Panc1 (cell line): ENCODE measurements at regions not wholly inside any gene's neighbourhood (a gene's known extent, or its start where the extent isn't known, plus 50 kb on each side); places are given as distances from the start of the nearest gene placed in this dataset.
"Not testable (repeated sequence)": the region's sequence is repeated elsewhere in the genome, so short reads cannot be mapped to it uniquely, and the experiment has no call there.

Experiments used
- ATAC-seq: fragments of 200-7000 bp; cut with Tn5 transposase; 2 replicates; pipeline ENCODE4 v1.9.1; 2020; ENCODE audit warnings: mild to moderate bottlenecking, moderate library complexity
- BruUV-seq: library from RNA; stranded (reverse); fragments of 400-500 nt; replicated peaks from 2 replicates; lab custom pipeline; 2021; lab: Mats Ljungman, UMichigan
- CTCF ChIA-PET: fragments of 300-600 bp; sonication (Branson Sonifier 250); formaldehyde crosslinking; loops from one replicate; lab custom pipeline; 2022; ENCODE audit warnings: antibody characterized with exemption; lab: Charles Lee
- POLR2A ChIA-PET: fragments of 300-600 bp; sonication (Branson Sonifier 250); formaldehyde crosslinking; loops from one replicate; lab custom pipeline; 2022; ENCODE audit warnings: antibody characterized with exemption; lab: Charles Lee
- DNase-seq: peaks from one replicate; pipeline ENCODE4 v3.0.0-alpha.2; 2010; ENCODE audit warnings: low read depth, low spot score
- H3K27ac ChIP-seq: 2 replicates; pipeline ENCODE4 v1.5.1; 2011; ENCODE audit warnings: mild to moderate bottlenecking, low read length, inconsistent platforms
- H3K27me3 ChIP-seq: fragments of 200-500 bp; sonication (Bioruptor generic); 2 replicates; pipeline ENCODE4 v1.6.0; 2014; ENCODE audit warnings: low read length, inconsistent platforms; ENCODE audit not compliant: control insufficient read depth, insufficient read depth
- H3K36me3 ChIP-seq: fragments of 200-500 bp; sonication (Bioruptor generic); 2 replicates; pipeline ENCODE4 v1.5.1; 2014; ENCODE audit warnings: inconsistent platforms, mild to moderate bottlenecking, low read length, moderate library complexity; ENCODE audit not compliant: control insufficient read depth, insufficient read depth
- H3K4me1 ChIP-seq: 2 replicates; pipeline ENCODE4 v1.5.1; 2011; ENCODE audit warnings: inconsistent platforms, mild to moderate bottlenecking, low read length, moderate library complexity; ENCODE audit not compliant: control insufficient read depth, insufficient read depth
- H3K4me3 ChIP-seq, 2 experiments: 2 replicates each; pipeline ENCODE4 v1.5.1; 2011 to 2012; ENCODE audit warnings: low read depth in 2 of 2, low read length in 2 of 2, mild to moderate bottlenecking in 2 of 2, inconsistent platforms in 1 of 2, moderate library complexity in 1 of 2
- H3K9me3 ChIP-seq: fragments of 200-500 bp; sonication (Bioruptor generic); 2 replicates; pipeline ENCODE4 v1.5.1; 2014; ENCODE audit warnings: low read depth, mild to moderate bottlenecking, inconsistent platforms, low read length, moderate library complexity; ENCODE audit not compliant: control insufficient read depth, insufficient read depth
- POLR2AphosphoS5 ChIP-seq: IDR thresholded peaks from 2 replicates; pipeline ENCODE4 v1.6.1; 2012; ENCODE audit warnings: mild to moderate bottlenecking, low read depth, low read length, moderate library complexity
- SIN3A ChIP-seq: IDR thresholded peaks from 2 replicates; pipeline ENCODE4 v1.6.1; 2012; ENCODE audit warnings: low read depth, mild to moderate bottlenecking, low read length, moderate library complexity, borderline replicate concordance; ENCODE audit not compliant: insufficient read depth
- TCF7L2 ChIP-seq: IDR thresholded peaks from 2 replicates; pipeline ENCODE4 v1.6.1; 2011; ENCODE audit warnings: mild to moderate bottlenecking, low read depth, low read length, inconsistent platforms
- in situ Hi-C: cut with HindIII; loops from 2 replicates; pipeline ENCODE4 v1.10.0; 2016; ENCODE audit warnings: low sequenced_read_pairs, low pct_unique_long_range_greater_than_20kb
- intact Hi-C: fragments of 100-400 bp; cut with micrococcal nuclease; formaldehyde crosslinking; loops from one replicate; pipeline ENCODE4 v1.10.0; 2022; ENCODE audit not compliant: unreplicated experiment
- TF ChIP-seq, protein P1 (sequence below), 2 experiments: IDR thresholded peaks; 2 replicates each; pipeline ENCODE4 v1.6.1; 2011 to 2012; ENCODE audit warnings: low read depth in 2 of 2, control low read depth in 1 of 2, low read length in 1 of 2, mild to moderate bottlenecking in 1 of 2, moderate library complexity in 1 of 2; ENCODE audit not compliant: insufficient read depth in 1 of 2
- TF ChIP-seq, protein P2 (sequence below): fragments of 450-650 bp; IDR thresholded peaks from 2 replicates; pipeline ENCODE4 v1.5.1; 2017; ENCODE audit warnings: mild to moderate bottlenecking

DNA sequence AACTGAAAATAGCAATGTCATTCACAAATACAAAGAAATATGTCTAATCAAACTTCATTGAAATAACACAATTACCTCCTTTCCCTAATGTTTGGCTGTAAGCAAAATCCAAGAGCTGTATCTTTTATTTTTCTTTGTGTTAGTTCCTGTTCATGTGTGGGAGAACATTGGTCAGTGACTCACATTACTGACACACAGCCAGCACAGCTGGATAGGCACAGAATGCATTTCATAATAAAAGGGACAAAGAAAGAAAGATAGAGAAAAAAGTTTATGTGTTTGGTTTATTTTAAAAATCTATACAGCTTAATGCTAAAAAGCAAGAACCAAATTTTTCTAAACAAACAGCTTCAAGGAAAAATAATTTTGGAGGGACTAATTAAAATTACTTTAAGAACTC lies 185.6 kb upstream of the COL3A1 start:
- TF ChIP-seq, protein P1, sequence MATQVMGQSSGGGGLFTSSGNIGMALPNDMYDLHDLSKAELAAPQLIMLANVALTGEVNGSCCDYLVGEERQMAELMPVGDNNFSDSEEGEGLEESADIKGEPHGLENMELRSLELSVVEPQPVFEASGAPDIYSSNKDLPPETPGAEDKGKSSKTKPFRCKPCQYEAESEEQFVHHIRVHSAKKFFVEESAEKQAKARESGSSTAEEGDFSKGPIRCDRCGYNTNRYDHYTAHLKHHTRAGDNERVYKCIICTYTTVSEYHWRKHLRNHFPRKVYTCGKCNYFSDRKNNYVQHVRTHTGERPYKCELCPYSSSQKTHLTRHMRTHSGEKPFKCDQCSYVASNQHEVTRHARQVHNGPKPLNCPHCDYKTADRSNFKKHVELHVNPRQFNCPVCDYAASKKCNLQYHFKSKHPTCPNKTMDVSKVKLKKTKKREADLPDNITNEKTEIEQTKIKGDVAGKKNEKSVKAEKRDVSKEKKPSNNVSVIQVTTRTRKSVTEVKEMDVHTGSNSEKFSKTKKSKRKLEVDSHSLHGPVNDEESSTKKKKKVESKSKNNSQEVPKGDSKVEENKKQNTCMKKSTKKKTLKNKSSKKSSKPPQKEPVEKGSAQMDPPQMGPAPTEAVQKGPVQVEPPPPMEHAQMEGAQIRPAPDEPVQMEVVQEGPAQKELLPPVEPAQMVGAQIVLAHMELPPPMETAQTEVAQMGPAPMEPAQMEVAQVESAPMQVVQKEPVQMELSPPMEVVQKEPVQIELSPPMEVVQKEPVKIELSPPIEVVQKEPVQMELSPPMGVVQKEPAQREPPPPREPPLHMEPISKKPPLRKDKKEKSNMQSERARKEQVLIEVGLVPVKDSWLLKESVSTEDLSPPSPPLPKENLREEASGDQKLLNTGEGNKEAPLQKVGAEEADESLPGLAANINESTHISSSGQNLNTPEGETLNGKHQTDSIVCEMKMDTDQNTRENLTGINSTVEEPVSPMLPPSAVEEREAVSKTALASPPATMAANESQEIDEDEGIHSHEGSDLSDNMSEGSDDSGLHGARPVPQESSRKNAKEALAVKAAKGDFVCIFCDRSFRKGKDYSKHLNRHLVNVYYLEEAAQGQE (IDR thresholded peaks at IDR 0.05; ENCODE audit: insufficient read depth in 1 of 2, low read depth in 2 of 2, low read length in 1 of 2): no peak
- TF ChIP-seq SIN3A (no peak), TCF7L2 (no peak)
- ATAC-seq (no peak), DNase-seq (no peak)
- H3K27me3 ChIP-seq: no peaks in the 10 kb centered on the region
- H3K9me3 ChIP-seq: no peaks in the 10 kb centered on the region
- intact Hi-C loops (no loop called here), in situ Hi-C loops (no loop called here)
- CTCF ChIA-PET: interaction anchor here (0.6 kb wide), 1 partner anchor 23 kb away, joined by 3 read pairs; no protein-coding TSS in a partner anchor
- H3K27ac ChIP-seq: no peak overlapping the region
- H3K36me3 ChIP-seq: no peaks in the 10 kb centered on the region
- no peaks in the 10 kb centered on the region; the same call in 1 of the 2 replicates for H3K4me1 ChIP-seq
- H3K4me3 ChIP-seq: no peak overlapping the region
- no TSS peak for BruUV-seq
- POLR2A ChIA-PET: no interaction called here

DNA sequence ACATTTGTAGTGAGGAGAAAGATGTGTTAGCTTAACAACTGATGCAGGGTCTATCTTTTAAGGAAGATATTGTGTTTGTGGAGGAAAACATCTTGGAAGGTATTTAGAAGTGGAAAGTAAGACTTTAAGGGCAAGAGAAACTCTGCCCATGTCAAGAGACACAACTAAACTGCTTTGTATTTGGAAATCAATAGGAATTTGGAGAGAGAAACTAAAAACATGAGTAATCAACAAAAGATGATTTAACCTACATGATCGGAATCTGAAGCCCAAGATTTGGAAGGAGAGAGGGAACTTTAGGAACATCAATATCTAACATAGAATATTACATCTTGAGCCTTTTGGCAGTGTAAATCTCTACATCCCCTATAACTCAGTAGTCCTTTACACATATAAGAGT lies 184.2 kb upstream of the COL3A1 start:
- ChIA-PET POLR2A (no interaction called here), CTCF (no interaction called here)
- no peaks in the 10 kb centered on the region for H3K27me3 ChIP-seq
- in situ Hi-C loops (no loop called here), intact Hi-C loops (no loop called here)
- no peaks in the 10 kb centered on the region for H3K36me3 ChIP-seq
- H3K9me3 ChIP-seq: no peaks in the 10 kb centered on the region
- BruUV-seq: no TSS peak
- ATAC-seq (no peak), DNase-seq (no peak)
- no peak overlapping the region for H3K27ac ChIP-seq
- H3K4me1 ChIP-seq: no peaks in the 10 kb centered on the region; the same call in 1 of the 2 replicates
- H3K4me3 ChIP-seq: no peak overlapping the region
- TF ChIP-seq POLR2AphosphoS5 (no peak), TCF7L2 (no peak), SIN3A (no peak)
- TF ChIP-seq, protein P1 (IDR thresholded peaks at IDR 0.05; ENCODE audit: insufficient read depth in 1 of 2, low read depth in 2 of 2, low read length in 1 of 2): no peak
- TF ChIP-seq, protein P2, sequence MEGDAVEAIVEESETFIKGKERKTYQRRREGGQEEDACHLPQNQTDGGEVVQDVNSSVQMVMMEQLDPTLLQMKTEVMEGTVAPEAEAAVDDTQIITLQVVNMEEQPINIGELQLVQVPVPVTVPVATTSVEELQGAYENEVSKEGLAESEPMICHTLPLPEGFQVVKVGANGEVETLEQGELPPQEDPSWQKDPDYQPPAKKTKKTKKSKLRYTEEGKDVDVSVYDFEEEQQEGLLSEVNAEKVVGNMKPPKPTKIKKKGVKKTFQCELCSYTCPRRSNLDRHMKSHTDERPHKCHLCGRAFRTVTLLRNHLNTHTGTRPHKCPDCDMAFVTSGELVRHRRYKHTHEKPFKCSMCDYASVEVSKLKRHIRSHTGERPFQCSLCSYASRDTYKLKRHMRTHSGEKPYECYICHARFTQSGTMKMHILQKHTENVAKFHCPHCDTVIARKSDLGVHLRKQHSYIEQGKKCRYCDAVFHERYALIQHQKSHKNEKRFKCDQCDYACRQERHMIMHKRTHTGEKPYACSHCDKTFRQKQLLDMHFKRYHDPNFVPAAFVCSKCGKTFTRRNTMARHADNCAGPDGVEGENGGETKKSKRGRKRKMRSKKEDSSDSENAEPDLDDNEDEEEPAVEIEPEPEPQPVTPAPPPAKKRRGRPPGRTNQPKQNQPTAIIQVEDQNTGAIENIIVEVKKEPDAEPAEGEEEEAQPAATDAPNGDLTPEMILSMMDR: no peak

DNA sequence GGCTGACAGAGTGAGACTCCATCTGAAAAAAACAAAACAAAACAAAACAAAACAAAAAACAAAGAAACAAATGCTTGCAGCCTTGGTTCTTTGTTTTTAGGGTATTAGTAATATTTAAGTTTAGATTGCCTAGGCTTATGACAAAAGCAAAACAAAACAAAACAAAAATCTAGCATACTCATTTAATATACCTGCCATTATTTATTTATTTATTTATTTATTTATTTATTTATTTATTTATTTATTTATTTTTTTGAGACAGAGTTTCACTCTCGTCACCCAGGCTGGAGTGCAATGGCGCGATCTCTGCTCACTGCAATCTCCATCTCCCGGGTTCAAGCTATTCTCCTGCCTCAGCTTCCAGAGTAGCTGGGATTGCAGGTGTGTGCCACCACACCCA lies 179.7 kb upstream of the COL3A1 start:
- CTCF ChIA-PET, H3K27ac ChIP-seq, intact Hi-C loops, H3K27me3 ChIP-seq, H3K4me1 ChIP-seq, ATAC-seq, BruUV-seq, in situ Hi-C loops, H3K36me3 ChIP-seq, H3K4me3 ChIP-seq, DNase-seq, H3K9me3 ChIP-seq, POLR2A ChIA-PET: not testable (repeated sequence)
